ENCODE measurements at regions not wholly inside any gene's neighbourhood (a gene's known extent, or its start where the extent isn't known, plus 50 kb on each side); places are given as distances from the start of the nearest gene placed in this dataset.

GRCh38 chr6:114651611-114652010 is 308.8 kb upstream of the HS3ST5 start:
- no peaks in the 10 kb centered on the region for H3K79me2 ChIP-seq (ENCODE audit: insufficient read depth, low read length)
- intact Hi-C loops (cut with micrococcal nuclease; ENCODE audit: unreplicated experiment) = no loop called here
- H3K27ac ChIP-seq (ENCODE audit: extremely low read length, insufficient read depth, low read length) = no peak overlapping the region
- no peaks in the 10 kb centered on the region for H3K4me1 ChIP-seq (ENCODE audit: insufficient read depth, low read length)
- POLR2A ChIA-PET = no interaction called here
- no TSS peak for BruUV-seq (replicated peaks)
- H2AFZ ChIP-seq (ENCODE audit: low read length) = no peak overlapping the region
- CTCF ChIA-PET (ENCODE audit: low intra/inter-chr PET ratio, low total read pairs) = no interaction called here
- no peak overlapping the region for H3K4me3 ChIP-seq (replicated peaks in 1 of 3; ENCODE audit: insufficient read depth in 1 of 3, low read depth in 2 of 3, low read length in 3 of 3)
- FAIRE-seq = no peak
- TF ChIP-seq ZNF205 (CRISPR knock-in tag; IDR thresholded peaks at IDR 0.05) (no peak), ATM (IDR thresholded peaks at IDR 0.05; ENCODE audit: borderline replicate concordance) (no peak), SOX6 (IDR thresholded peaks at IDR 0.05) (no peak), SOX6 (CRISPR knock-in tag; IDR thresholded peaks at IDR 0.05) (no peak), ZNF331 (CRISPR knock-in tag; IDR thresholded peaks at IDR 0.05) (no peak), WIZ (CRISPR knock-in tag; IDR thresholded peaks at IDR 0.05) (no peak), ZNF574 (CRISPR knock-in tag; IDR thresholded peaks at IDR 0.05) (no peak), FLYWCH1 (CRISPR knock-in tag; IDR thresholded peaks at IDR 0.05) (no peak), NFE2L1 (CRISPR knock-in tag; IDR thresholded peaks at IDR 0.05; ENCODE audit: borderline replicate concordance) (no peak), PHF21A (CRISPR knock-in tag; IDR thresholded peaks at IDR 0.05) (no peak), NAIF1 (CRISPR knock-in tag; IDR thresholded peaks at IDR 0.05; ENCODE audit: borderline replicate concordance) (no peak), ZNF296 (CRISPR knock-in tag; conservative IDR thresholded peaks at IDR 0.05) (no peak), ZNF777 (CRISPR knock-in tag; IDR thresholded peaks at IDR 0.05) (no peak), STAG1 (CRISPR knock-in tag; IDR thresholded peaks at IDR 0.05) (no peak), SPEN (CRISPR knock-in tag; IDR thresholded peaks at IDR 0.05; ENCODE audit: low read depth) (no peak), ARNT (IDR thresholded peaks at IDR 0.05) (no peak), ZNF468 (CRISPR knock-in tag; IDR thresholded peaks at IDR 0.05) (no peak), TGIF2 (CRISPR knock-in tag; IDR thresholded peaks at IDR 0.05) (no peak), KLF12 (CRISPR knock-in tag; IDR thresholded peaks at IDR 0.05; ENCODE audit: borderline replicate concordance) (no peak), SMAD9 (CRISPR knock-in tag; IDR thresholded peaks at IDR 0.05) (no peak), JUND (CRISPR knock-in tag; IDR thresholded peaks at IDR 0.05) (no peak)
- no peak overlapping the region for H3K9ac ChIP-seq (ENCODE audit: insufficient read depth, low read depth, low read length)
- no peak for DNase-seq (ENCODE audit: low spot score)
- H3K36me3 ChIP-seq (replicated peaks in 1 of 2; ENCODE audit: control insufficient read depth in 1 of 2, insufficient read depth in 2 of 2, low read length in 2 of 2) = no peaks in the 10 kb centered on the region
- ATAC-seq = no peak
- in situ Hi-C loops (cut with HindIII; ENCODE audit: extremely low pct_ligation_motif_present, low pct_unique_long_range_greater_than_20kb) = no loop called here
- no peaks in the 10 kb centered on the region; a peak in 1 of 5 replicates for H3K27me3 ChIP-seq (ENCODE audit: control insufficient read depth in 1 of 2, insufficient read depth in 2 of 2, low read length in 2 of 2)
- no peaks in the 10 kb centered on the region for H4K20me1 ChIP-seq (ENCODE audit: insufficient read depth, low read length)
- no peaks in the 10 kb centered on the region for H3K9me3 ChIP-seq (ENCODE audit: low read length)
- H3K4me2 ChIP-seq (ENCODE audit: low read depth, low read length) = no peak overlapping the region
- WGBS (ENCODE audit: low lambda C conversion rate) = 5% methylated on average over 2 of the region's 2 CpGs

Data from HepG2 (cell line).